H9 (cell line): ENCODE measurements at regions not wholly inside any gene's neighbourhood (a gene's known extent, or its start where the extent isn't known, plus 50 kb on each side); places are given as distances from the start of the nearest gene placed in this dataset.

Source experiments
- DNase-seq: peaks from one replicate; pipeline ENCODE4 v3.0.0-alpha.2; 2017
- H2AFZ ChIP-seq: one replicate; pipeline ENCODE4 v1.6.1; 2013; ENCODE audit warnings: mild to moderate bottlenecking, low read length, control low read depth, moderate library complexity
- H2AK5ac ChIP-seq: 2 replicates; pipeline ENCODE4 v1.6.1; 2013; ENCODE audit warnings: low read length, control low read depth, mixed read lengths; ENCODE audit not compliant: insufficient read length
- H2BK120ac ChIP-seq: one replicate; pipeline ENCODE4 v1.6.1; 2013; ENCODE audit warnings: low read depth, mild to moderate bottlenecking, low read length, control low read depth, inconsistent platforms; ENCODE audit not compliant: poor library complexity, severe bottlenecking
- H2BK12ac ChIP-seq: 2 replicates; pipeline ENCODE4 v1.6.1; 2013; ENCODE audit warnings: low read length, control low read depth, mixed read lengths, low read depth; ENCODE audit not compliant: insufficient read length
- H2BK15ac ChIP-seq: 2 replicates; pipeline ENCODE4 v1.6.1; 2013; ENCODE audit warnings: low read depth, low read length, control low read depth
- H2BK20ac ChIP-seq: one replicate; pipeline ENCODE4 v1.6.1; 2013; ENCODE audit warnings: low read depth, mild to moderate bottlenecking, low read length, control low read depth, inconsistent platforms; ENCODE audit not compliant: poor library complexity, severe bottlenecking
- H2BK5ac ChIP-seq: 2 replicates; pipeline ENCODE4 v1.6.1; 2013; ENCODE audit warnings: low read length, control low read depth, mixed read lengths; ENCODE audit not compliant: insufficient read length
- H3K14ac ChIP-seq: 2 replicates; pipeline ENCODE4 v1.6.1; 2013; ENCODE audit warnings: low read length, control low read depth; ENCODE audit not compliant: insufficient read depth
- H3K18ac ChIP-seq: 2 replicates; pipeline ENCODE4 v1.6.1; 2013; ENCODE audit warnings: low read depth, mild to moderate bottlenecking, mixed read lengths, low read length, control low read depth; ENCODE audit not compliant: insufficient read length
- H3K23ac ChIP-seq: 2 replicates; pipeline ENCODE4 v1.6.1; 2013; ENCODE audit warnings: low read length, control low read depth, mixed read lengths, low read depth; ENCODE audit not compliant: insufficient read length
- H3K23me2 ChIP-seq: 2 replicates; pipeline ENCODE4 v1.6.1; 2013; ENCODE audit warnings: low read depth, mild to moderate bottlenecking, mixed read lengths, low read length, control low read depth; ENCODE audit not compliant: insufficient read length, poor library complexity, severe bottlenecking
- H3K27ac ChIP-seq: 2 replicates; pipeline ENCODE4 v1.5.1; 2013; ENCODE audit warnings: low read length, control low read depth, mixed read lengths, low read depth; ENCODE audit not compliant: insufficient read length
- H3K27me3 ChIP-seq: 2 replicates; pipeline ENCODE4 v1.6.1; 2013; ENCODE audit warnings: low read length, control low read depth, inconsistent platforms; ENCODE audit not compliant: insufficient read depth
- H3K4ac ChIP-seq: 2 replicates; pipeline ENCODE4 v1.6.1; 2013; ENCODE audit warnings: low read depth, mild to moderate bottlenecking, control low read depth, inconsistent platforms, low read length, moderate library complexity
- H3K4me1 ChIP-seq: 2 replicates; pipeline ENCODE4 v1.6.1; 2013; ENCODE audit warnings: low read length, control low read depth, inconsistent platforms; ENCODE audit not compliant: insufficient read depth
- H3K4me2 ChIP-seq: 2 replicates; pipeline ENCODE4 v1.6.1; 2013; ENCODE audit warnings: low read length, control low read depth, mixed read lengths; ENCODE audit not compliant: insufficient read length, insufficient read depth
- H3K56ac ChIP-seq: 2 replicates; pipeline ENCODE4 v1.6.1; 2013; ENCODE audit warnings: low read depth, mild to moderate bottlenecking, mixed read lengths, low read length, control low read depth; ENCODE audit not compliant: insufficient read length
- H3K79me1 ChIP-seq: 2 replicates; pipeline ENCODE4 v1.6.1; 2013; ENCODE audit warnings: low read depth, mild to moderate bottlenecking, moderate library complexity, low read length, control low read depth, inconsistent platforms; ENCODE audit not compliant: insufficient read depth, poor library complexity, severe bottlenecking
- H3K79me2 ChIP-seq: 2 replicates; pipeline ENCODE4 v1.6.1; 2013; ENCODE audit warnings: low read length, control low read depth, inconsistent platforms; ENCODE audit not compliant: insufficient read depth
- H3K9ac ChIP-seq: 2 replicates; pipeline ENCODE4 v1.6.1; 2013; ENCODE audit warnings: low read length, control low read depth, mixed read lengths; ENCODE audit not compliant: insufficient read length; ENCODE audit errors: extremely low read depth
- H3K9me3 ChIP-seq: one replicate; pipeline ENCODE4 v1.6.1; 2013; ENCODE audit warnings: low read depth, low read length, inconsistent platforms; ENCODE audit not compliant: control insufficient read depth
- H3T11ph ChIP-seq: one replicate; pipeline ENCODE4 v1.6.1; 2013; ENCODE audit warnings: mild to moderate bottlenecking, low read length, control low read depth, inconsistent platforms
- H4K20me1 ChIP-seq: one replicate; pipeline ENCODE4 v1.6.1; 2013; ENCODE audit not compliant: control insufficient read depth, insufficient read length, insufficient read depth
- H4K5ac ChIP-seq: 2 replicates; pipeline ENCODE4 v1.6.1; 2013; ENCODE audit warnings: low read depth, mild to moderate bottlenecking, mixed read lengths, low read length, control low read depth; ENCODE audit not compliant: insufficient read length
- H4K8ac ChIP-seq: replicated peaks from 2 replicates; pipeline ENCODE4 v1.6.1; 2013; ENCODE audit warnings: low read length, control low read depth, mixed read lengths, low read depth; ENCODE audit not compliant: insufficient read length
- H4K91ac ChIP-seq: 2 replicates; pipeline ENCODE4 v1.6.1; 2013; ENCODE audit warnings: low read depth, mild to moderate bottlenecking, moderate library complexity, mixed read lengths, low read length, control low read depth; ENCODE audit not compliant: insufficient read length
- H3K27ac Mint-ChIP-seq, 3 experiments: 2 replicates in 2 of 3; 3 replicates in 1 of 3; pipeline ENCODE4 v1.8.0; 2020 to 2021; ENCODE audit warnings: mixed read lengths in 3 of 3, mild to moderate bottlenecking in 1 of 3, moderate library complexity in 1 of 3
- H3K27me3 Mint-ChIP-seq: 2 replicates; pipeline ENCODE4 v1.8.0; 2021; ENCODE audit warnings: low read depth, mild to moderate bottlenecking, moderate library complexity, mixed read lengths
- H3K36me3 Mint-ChIP-seq, 3 experiments: 2 replicates in 2 of 3; 3 replicates in 1 of 3; pipeline ENCODE4 v1.8.0; 2020 to 2021; ENCODE audit warnings: low read depth in 3 of 3, mixed read lengths in 3 of 3; ENCODE audit not compliant: insufficient read depth in 1 of 3
- H3K4me1 Mint-ChIP-seq, 2 experiments: 2 replicates each; pipeline ENCODE4 v1.8.0; 2020; ENCODE audit warnings: mixed read lengths in 2 of 2
- H3K4me3 Mint-ChIP-seq, 2 experiments: 2 replicates in 1 of 2; 3 replicates in 1 of 2; pipeline ENCODE4 v1.8.0; 2020 to 2021; ENCODE audit warnings: mild to moderate bottlenecking in 2 of 2, mixed read lengths in 2 of 2, moderate library complexity in 1 of 2
- H3K9me3 Mint-ChIP-seq, 2 experiments: 2 replicates in 1 of 2; 3 replicates in 1 of 2; pipeline ENCODE4 v1.8.0; 2020; ENCODE audit warnings: mild to moderate bottlenecking in 2 of 2, mixed read lengths in 2 of 2, moderate library complexity in 1 of 2
- CTCF ChIP-seq: fragments of 200-600 bp; sonication (generic); conservative IDR thresholded peaks from 3 replicates; pipeline ENCODE4 v1.8.0; 2021; ENCODE audit warnings: antibody characterized with exemption, mild to moderate bottlenecking
- WGBS: extraction: QIAGEN DNeasy Blood & Tissue Kit; methylation state at CpG from one replicate; pipeline ENCODE4 v1.1.7; 2013; ENCODE audit warnings: missing lambda C conversion rate, low lambda C conversion rate, mixed read lengths; ENCODE audit not compliant: insufficient read length; ENCODE audit errors: extremely low coverage; 5-methylcytosine and 5-hydroxymethylcytosine counted together

DNA sequence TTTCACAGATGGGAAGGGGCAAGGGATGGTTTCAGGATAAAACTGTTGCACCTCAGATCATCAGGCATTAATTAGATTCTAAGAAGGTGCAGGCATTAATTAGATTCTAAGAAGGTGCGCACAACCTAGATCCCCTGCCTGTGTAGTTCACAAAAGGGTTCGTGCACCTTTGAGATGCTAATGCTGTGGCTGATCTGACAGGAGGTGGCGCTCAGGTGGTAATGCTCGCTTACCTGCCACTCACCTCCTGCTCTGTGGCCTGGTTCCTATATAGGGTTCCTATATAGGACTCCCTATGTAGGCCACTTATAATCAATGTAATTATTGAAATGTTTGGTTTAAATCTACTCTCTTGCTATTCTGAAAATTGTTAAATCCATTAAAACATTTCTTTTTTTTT is 171.0 kb downstream of the MSX2 start:
- peaks cover 2 to 4% of the 10 kb centered on the region in 2 experiments; a peak in 2 of 4 replicates for H3K4me1 Mint-ChIP-seq
- DNase-seq: peak; percentile 66
- Histone ChIP-seq H3K14ac (no peak overlapping the region), H3K23me2 (no peaks in the 10 kb centered on the region), H3K79me1 (no peaks in the 10 kb centered on the region), H3K4ac (no peak overlapping the region), H3K27me3 (no peaks in the 10 kb centered on the region), H3K27ac (no peak overlapping the region), H2BK5ac (no peak overlapping the region), H3K9me3 (no peaks in the 10 kb centered on the region), H2BK20ac (no peak overlapping the region), H3K4me1 (no peaks in the 10 kb centered on the region), H2BK12ac (no peak overlapping the region), H4K20me1 (no peaks in the 10 kb centered on the region), H4K8ac (no peak overlapping the region), H3K4me2 (no peak overlapping the region), H2AFZ (no peak overlapping the region), H3T11ph (no peak overlapping the region), H2BK15ac (no peak overlapping the region), H3K18ac (no peak overlapping the region), H2BK120ac (no peak overlapping the region), H4K5ac (no peak overlapping the region), H3K9ac (no peak overlapping the region), H3K56ac (no peak overlapping the region), H4K91ac (no peak overlapping the region), H3K23ac (no peak overlapping the region), H3K79me2 (no peaks in the 10 kb centered on the region), H2AK5ac (no peak overlapping the region)
- H3K27me3 Mint-ChIP-seq: no peaks in the 10 kb centered on the region; the same call in 1 of the 2 replicates
- WGBS: no CpG with 5 or more reads among the region's 4 CpGs
- peak; percentile 43; the same call in 2 of the 3 replicates for TF ChIP-seq CTCF
- peaks cover 0 to 11% (median 4%) of the 10 kb centered on the region in 3 experiments; a peak in 3 of 7 replicates for H3K36me3 Mint-ChIP-seq
- H3K4me3 Mint-ChIP-seq: no peak overlapping the region; a peak in 1 of 5 replicates
- H3K27ac Mint-ChIP-seq: no peak overlapping the region
- H3K9me3 Mint-ChIP-seq: peaks cover 3 to 12% of the 10 kb centered on the region in 2 experiments; a peak in 3 of 5 replicates
